Left ventricle myocardium inferior (tissue), 1 donor: ENCODE measurements at regions not wholly inside any gene's neighbourhood (a gene's known extent, or its start where the extent isn't known, plus 50 kb on each side); places are given as distances from the start of the nearest gene placed in this dataset.
"Not testable (repeated sequence)": the region's sequence is repeated elsewhere in the genome, so short reads cannot be mapped to it uniquely, and the experiment has no call there.

Experiments
- DNase-seq: peaks from one replicate; pipeline ENCODE4 v3.0.0-alpha.2; 2020
- H3K27ac ChIP-seq: fragments of 200-600 bp; replicated peaks from 2 replicates; pipeline ENCODE4 v1.8.0; 2021
- H3K27me3 ChIP-seq: fragments of 200-600 bp; 2 replicates; pipeline ENCODE4 v1.8.0; 2021; ENCODE audit warnings: low read depth
- H3K36me3 ChIP-seq: fragments of 200-600 bp; 2 replicates; pipeline ENCODE4 v1.8.0; 2021
- H3K4me1 ChIP-seq: fragments of 200-600 bp; 2 replicates; pipeline ENCODE4 v1.8.0; 2021
- H3K4me3 ChIP-seq: fragments of 200-600 bp; 2 replicates; pipeline ENCODE4 v1.8.0; 2021; ENCODE audit warnings: mild to moderate bottlenecking, moderate library complexity
- H3K9me3 ChIP-seq: fragments of 200-600 bp; replicated peaks from 2 replicates; pipeline ENCODE4 v1.8.0; 2021
- CTCF ChIP-seq: fragments of 200-600 bp; IDR thresholded peaks from 2 replicates; pipeline ENCODE4 v1.8.0; 2021; ENCODE audit warnings: antibody characterized with exemption, mild to moderate bottlenecking, borderline replicate concordance
- intact Hi-C: fragments of 100-400 bp; cut with micrococcal nuclease; formaldehyde crosslinking; loops from one replicate; pipeline ENCODE4 v1.11.0; 2022
- donor health status: DM: no; HTN: yes; CAD: no; lungs with severe emphysema.

- no peak for DNase-seq
- no peak overlapping the region for H3K27ac ChIP-seq
- H3K36me3 ChIP-seq, result no peaks in the 10 kb centered on the region
- H3K9me3 ChIP-seq, result peaks cover 24% of the 10 kb centered on the region
- H3K4me3 ChIP-seq, result no peak overlapping the region
- H3K4me1 ChIP-seq, result no peaks in the 10 kb centered on the region
- intact Hi-C loops, result no loop called here
- TF ChIP-seq CTCF, result no peak
- H3K27me3 ChIP-seq, result no peaks in the 10 kb centered on the region
Measured at GRCh38 chrX:85808217-85808616, 239.1 kb downstream of the CHM start.

- DNase-seq, H3K4me3 ChIP-seq, H3K27ac ChIP-seq, H3K9me3 ChIP-seq, intact Hi-C loops, H3K27me3 ChIP-seq, H3K4me1 ChIP-seq, H3K36me3 ChIP-seq: not testable (repeated sequence)
Measured at GRCh38 chrX:85772391-85772790, 275.0 kb downstream of the CHM start.

GRCh38 chrX:85765651-85766050, 281.7 kb downstream of the CHM start:
- TF ChIP-seq CTCF, result no peak
- Histone ChIP-seq H3K27ac (no peak overlapping the region), H3K9me3 (no peaks in the 10 kb centered on the region), H3K36me3 (no peaks in the 10 kb centered on the region), H3K4me1 (no peaks in the 10 kb centered on the region), H3K4me3 (no peak overlapping the region), H3K27me3 (no peaks in the 10 kb centered on the region)
- intact Hi-C loops, result no loop called here
- no peak for DNase-seq

- intact Hi-C loops, H3K27ac ChIP-seq, H3K4me3 ChIP-seq, H3K27me3 ChIP-seq, DNase-seq, H3K4me1 ChIP-seq, H3K36me3 ChIP-seq: not testable (repeated sequence)
- H3K9me3 ChIP-seq, result peaks cover 20% of the 10 kb centered on the region
Measured at GRCh38 chrX:85723025-85723424, 324.3 kb downstream of the CHM start.

GRCh38 chrX:85703233-85703632, 323.8 kb upstream of the POF1B start:
- DNase-seq, H3K27ac ChIP-seq, H3K36me3 ChIP-seq, H3K27me3 ChIP-seq, H3K4me1 ChIP-seq, intact Hi-C loops, H3K9me3 ChIP-seq, H3K4me3 ChIP-seq: not testable (repeated sequence)

GRCh38 chrX:85698921-85699320, 319.5 kb upstream of the POF1B start:
- no peak overlapping the region for H3K27ac ChIP-seq
- no peaks in the 10 kb centered on the region for H3K27me3 ChIP-seq
- no peak for TF ChIP-seq CTCF
- intact Hi-C loops, result no loop called here
- H3K4me3 ChIP-seq, result no peak overlapping the region
- H3K4me1 ChIP-seq, result no peaks in the 10 kb centered on the region
- no peaks in the 10 kb centered on the region for H3K36me3 ChIP-seq
- peaks cover 5% of the 10 kb centered on the region for H3K9me3 ChIP-seq
- DNase-seq, result no peak

GRCh38 chrX:85685843-85686242, 306.4 kb upstream of the POF1B start:
- Histone ChIP-seq H3K4me3 (no peak overlapping the region), H3K27ac (no peak overlapping the region), H3K27me3 (no peaks in the 10 kb centered on the region), H3K36me3 (no peaks in the 10 kb centered on the region), H3K9me3 (peaks cover 12% of the 10 kb centered on the region), H3K4me1 (no peaks in the 10 kb centered on the region)
- no peak for TF ChIP-seq CTCF
- DNase-seq, result no peak
- intact Hi-C loops, result no loop called here
